Osteocyte (in vitro differentiated cells): ENCODE measurements at regions not wholly inside any gene's neighbourhood (a gene's known extent, or its start where the extent isn't known, plus 50 kb on each side); places are given as distances from the start of the nearest gene placed in this dataset.
"Not testable (repeated sequence)": the region's sequence is repeated elsewhere in the genome, so short reads cannot be mapped to it uniquely, and the experiment has no call there.

Source experiments
- DNase-seq: peaks from one replicate; pipeline ENCODE4 v3.0.0; 2021; ENCODE audit warnings: mixed read lengths; ENCODE audit not compliant: unreplicated experiment; ENCODE audit errors: extremely low spot score
- H3K27ac Mint-ChIP-seq: one replicate; pipeline ENCODE4 v1.8.0; 2021; ENCODE audit warnings: mild to moderate bottlenecking, mixed read lengths; ENCODE audit not compliant: unreplicated experiment
- H3K27me3 Mint-ChIP-seq: one replicate; pipeline ENCODE4 v1.8.0; 2021; ENCODE audit warnings: mixed read lengths; ENCODE audit not compliant: unreplicated experiment
- H3K36me3 Mint-ChIP-seq: one replicate; pipeline ENCODE4 v1.8.0; 2021; ENCODE audit warnings: mixed read lengths; ENCODE audit not compliant: unreplicated experiment
- H3K4me1 Mint-ChIP-seq: one replicate; pipeline ENCODE4 v1.8.0; 2021; ENCODE audit warnings: mixed read lengths; ENCODE audit not compliant: unreplicated experiment
- H3K4me3 Mint-ChIP-seq: one replicate; pipeline ENCODE4 v1.8.0; 2021; ENCODE audit warnings: mild to moderate bottlenecking, moderate library complexity, mixed read lengths; ENCODE audit not compliant: unreplicated experiment
- H3K9me3 Mint-ChIP-seq: one replicate; pipeline ENCODE4 v1.8.0; 2021; ENCODE audit warnings: mixed read lengths; ENCODE audit not compliant: unreplicated experiment
- CTCF ChIP-seq: fragments of 200-600 bp; sonication (generic); IDR thresholded peaks from 2 replicates; pipeline ENCODE4 v1.5.0; 2021; ENCODE audit warnings: antibody characterized with exemption, mild to moderate bottlenecking, moderate library complexity

GRCh38 chr13:48826039-48826438 is 149.7 kb upstream of the FNDC3A start:
- Mint-ChIP-seq H3K27ac (no peak overlapping the region), H3K4me3 (no peak overlapping the region)

GRCh38 chr13:48826922-48827454 is 148.7 kb upstream of the FNDC3A start:
- H3K4me1 Mint-ChIP-seq, DNase-seq, H3K27me3 Mint-ChIP-seq, H3K36me3 Mint-ChIP-seq, H3K27ac Mint-ChIP-seq, H3K4me3 Mint-ChIP-seq: not testable (repeated sequence)
- H3K9me3 Mint-ChIP-seq = peaks cover 14% of the 10 kb centered on the region

More at GRCh38 chr13:48826039-48826438, 149.7 kb upstream of the FNDC3A start:
- Mint-ChIP-seq H3K36me3 (no peaks in the 10 kb centered on the region), H3K4me1 (peaks cover 1% of the 10 kb centered on the region), H3K27me3 (no peaks in the 10 kb centered on the region), H3K9me3 (peaks cover 7% of the 10 kb centered on the region)
- DNase-seq = no peak
- TF ChIP-seq CTCF = no peak

- H3K36me3 Mint-ChIP-seq = peaks cover 2% of the 10 kb centered on the region
- no peak overlapping the region for H3K4me3 Mint-ChIP-seq
- H3K27ac Mint-ChIP-seq = no peak overlapping the region
- peaks cover 20% of the 10 kb centered on the region for H3K9me3 Mint-ChIP-seq
- TF ChIP-seq CTCF = no peak
- H3K27me3 Mint-ChIP-seq = no peaks in the 10 kb centered on the region
- no peaks in the 10 kb centered on the region for H3K4me1 Mint-ChIP-seq
- no peak for DNase-seq
Measured at GRCh38 chr13:48827709-48828108, 148.0 kb upstream of the FNDC3A start.

GRCh38 chr13:48828962-48829411 is 146.7 kb upstream of the FNDC3A start:
- no peak overlapping the region for H3K4me3 Mint-ChIP-seq
- no peaks in the 10 kb centered on the region for H3K27me3 Mint-ChIP-seq

GRCh38 chr13:48829536-48829935 is 146.2 kb upstream of the FNDC3A start:
- TF ChIP-seq CTCF = no peak
- H3K4me1 Mint-ChIP-seq = no peaks in the 10 kb centered on the region
- no peak overlapping the region for H3K27ac Mint-ChIP-seq
- no peaks in the 10 kb centered on the region for H3K27me3 Mint-ChIP-seq
- peaks cover 4% of the 10 kb centered on the region for H3K36me3 Mint-ChIP-seq
- no peak overlapping the region for H3K4me3 Mint-ChIP-seq
- H3K9me3 Mint-ChIP-seq = peaks cover 30% of the 10 kb centered on the region
- DNase-seq = no peak

More at GRCh38 chr13:48828962-48829411, 146.7 kb upstream of the FNDC3A start:
- H3K27ac Mint-ChIP-seq = no peak overlapping the region
- H3K36me3 Mint-ChIP-seq = peaks cover 4% of the 10 kb centered on the region
- TF ChIP-seq CTCF = no peak
- no peaks in the 10 kb centered on the region for H3K4me1 Mint-ChIP-seq
- peaks cover 25% of the 10 kb centered on the region for H3K9me3 Mint-ChIP-seq
- no peak for DNase-seq

GRCh38 chr13:48831248-48831647 is 144.5 kb upstream of the FNDC3A start:
- H3K9me3 Mint-ChIP-seq = peaks cover 32% of the 10 kb centered on the region
- no peak for TF ChIP-seq CTCF
- no peaks in the 10 kb centered on the region for H3K4me1 Mint-ChIP-seq
- H3K36me3 Mint-ChIP-seq = peaks cover 4% of the 10 kb centered on the region
- DNase-seq = no peak
- H3K27ac Mint-ChIP-seq = no peak overlapping the region
- H3K27me3 Mint-ChIP-seq = no peaks in the 10 kb centered on the region
- no peak overlapping the region for H3K4me3 Mint-ChIP-seq
